HG03378 (cell line): ENCODE measurements at regions not wholly inside any gene's neighbourhood (a gene's known extent, or its start where the extent isn't known, plus 50 kb on each side); places are given as distances from the start of the nearest gene placed in this dataset.
A peak's percentile ranks its signal among the peaks of the same experiment; 100 is the strongest.

Experiments
- ATAC-seq: cut with Tn5 transposase; IDR thresholded peaks from one replicate; pipeline ENCODE4 v1.9.1; 2021; ENCODE audit warnings: mild to moderate bottlenecking, moderate library complexity; ENCODE audit not compliant: unreplicated experiment

DNA sequence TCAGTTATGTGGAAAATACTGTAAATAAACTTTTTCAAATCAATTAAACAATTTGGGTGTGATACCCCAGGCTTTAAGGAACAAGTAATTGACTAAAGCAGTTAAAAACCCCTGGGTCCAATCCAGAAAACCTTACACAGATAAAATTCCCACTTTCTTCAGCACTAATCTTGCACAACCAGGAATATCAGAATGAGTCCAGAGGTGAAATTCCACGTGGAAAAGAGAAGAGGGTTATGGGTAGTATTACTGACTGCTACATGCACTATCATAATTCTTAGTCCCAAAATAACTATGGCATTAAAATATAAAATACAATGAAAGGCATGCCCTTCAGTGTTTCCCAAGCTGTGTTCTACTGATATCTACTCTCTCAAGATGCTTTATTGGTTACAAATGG lies 135.7 kb upstream of the STEAP4 start:
- ATAC-seq, result no peak

DNA sequence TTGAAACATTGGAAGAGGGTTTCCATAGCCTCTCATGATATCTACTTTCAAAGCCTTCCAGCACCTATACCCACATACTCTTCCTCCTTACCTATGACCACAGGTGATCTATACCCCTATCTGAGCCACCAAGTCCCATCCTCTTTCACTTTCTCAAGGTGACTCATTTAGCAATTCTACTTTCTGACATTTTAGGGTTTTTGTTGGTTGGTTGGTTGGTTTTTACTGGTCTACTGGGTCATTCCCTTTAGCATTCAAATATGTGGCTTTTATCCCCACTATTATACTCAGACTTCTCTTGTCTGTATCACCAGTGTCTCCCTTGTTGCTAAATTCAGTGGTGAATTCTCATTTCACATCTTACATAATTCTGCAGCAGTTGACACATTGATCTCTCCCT lies 130.4 kb upstream of the STEAP4 start:
- peak; percentile 68 for ATAC-seq

DNA sequence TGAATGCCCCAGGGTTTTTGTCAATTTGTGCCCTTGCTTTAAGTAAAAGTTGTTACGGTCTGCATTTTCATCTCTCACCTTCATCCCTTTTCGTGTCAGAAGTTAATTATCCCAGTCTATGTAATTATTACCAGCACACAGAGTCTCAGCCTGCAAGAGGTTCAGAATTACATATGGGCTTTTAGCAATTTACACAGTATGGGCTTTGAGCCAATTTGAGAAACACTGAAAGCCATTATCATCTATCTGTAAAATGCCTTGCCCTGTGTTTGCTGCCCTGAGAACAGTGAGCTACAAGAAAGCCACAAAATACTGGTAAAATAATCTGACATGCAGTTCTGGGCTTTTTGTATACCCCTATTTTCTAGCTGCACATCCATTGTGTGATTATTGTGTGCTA lies 125.6 kb upstream of the STEAP4 start:
- ATAC-seq, result no peak

DNA sequence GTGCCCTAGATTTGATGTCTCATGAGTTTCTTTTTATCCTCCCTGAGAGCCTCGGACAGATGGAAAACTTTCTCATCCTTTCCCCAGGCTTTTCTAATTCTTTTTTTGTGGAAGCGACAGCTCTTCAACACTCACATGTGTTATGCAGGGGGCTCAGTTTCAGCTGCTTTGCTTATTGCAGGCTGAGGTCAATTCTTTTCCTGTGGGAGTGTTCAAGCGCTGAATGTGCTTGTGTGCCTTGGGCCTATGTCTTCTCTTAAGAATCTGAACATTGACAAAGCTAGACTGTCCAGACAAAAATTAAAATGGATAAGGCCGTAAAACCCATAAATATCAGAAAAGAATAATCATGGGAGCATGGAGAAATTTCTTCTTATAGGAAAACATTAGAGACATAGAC lies 125.2 kb upstream of the STEAP4 start:
- no peak for ATAC-seq

DNA sequence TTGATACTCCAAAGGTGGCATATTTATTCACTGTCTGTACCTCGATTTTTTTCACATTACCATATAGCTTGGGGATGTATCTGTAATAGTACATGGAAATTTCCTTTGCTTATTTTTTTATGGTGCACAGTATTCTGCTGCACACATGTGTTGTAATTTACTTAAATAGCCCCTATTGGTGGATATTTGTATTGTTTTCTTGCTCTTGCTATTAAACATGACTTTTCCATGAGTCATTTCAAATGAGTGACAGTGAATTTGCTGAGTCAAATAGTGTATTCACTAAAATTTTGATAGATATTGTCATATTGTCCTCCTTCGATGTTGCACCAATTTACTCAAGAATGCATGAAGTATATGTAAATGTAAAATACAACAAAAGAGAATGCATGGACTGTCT lies 122.7 kb upstream of the STEAP4 start:
- no peak for ATAC-seq

DNA sequence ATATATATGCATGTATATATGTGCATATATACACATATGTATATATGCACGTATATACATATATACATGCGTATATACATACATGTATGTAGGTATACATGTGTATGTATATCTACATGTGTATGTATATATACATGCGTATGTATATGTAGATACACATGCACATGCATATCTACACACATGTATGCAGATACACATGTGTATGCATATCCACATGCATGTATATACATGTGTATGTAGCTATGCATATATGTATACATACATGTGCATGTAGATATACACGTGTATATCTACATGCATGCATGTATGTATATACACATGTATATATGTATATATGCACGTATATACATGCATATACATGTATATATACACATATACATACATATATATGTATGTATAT lies 95.8 kb upstream of the STEAP4 start:
- ATAC-seq, result no peak

DNA sequence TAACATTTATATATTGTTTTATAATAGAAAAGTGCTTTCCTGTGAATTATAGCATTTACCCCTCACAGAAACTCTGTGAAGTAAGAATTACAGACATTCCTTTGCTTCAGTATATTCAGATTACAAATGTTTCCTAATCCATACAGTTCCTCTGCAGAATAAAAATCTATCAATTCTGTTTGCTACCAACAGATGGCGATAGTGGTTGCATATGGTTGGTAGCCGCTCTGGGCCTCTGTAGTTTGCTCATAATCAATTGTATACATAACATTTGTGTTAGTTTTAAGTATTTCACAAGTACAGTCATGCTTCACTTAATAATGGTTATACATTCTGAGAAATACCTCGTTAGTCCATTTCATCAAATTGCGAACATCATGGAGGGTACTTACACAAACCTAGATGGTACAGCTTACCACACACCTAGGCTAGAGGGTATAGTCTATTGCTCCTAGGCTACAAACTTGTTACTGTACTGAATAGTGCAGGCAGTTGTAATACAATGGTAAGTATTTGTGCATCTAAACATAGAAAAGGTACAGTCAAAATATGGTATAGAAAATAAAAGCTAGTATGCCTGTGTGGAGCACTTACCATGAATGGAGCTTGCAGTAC lies 94.4 kb upstream of the STEAP4 start:
- ATAC-seq, result peak; percentile 44

DNA sequence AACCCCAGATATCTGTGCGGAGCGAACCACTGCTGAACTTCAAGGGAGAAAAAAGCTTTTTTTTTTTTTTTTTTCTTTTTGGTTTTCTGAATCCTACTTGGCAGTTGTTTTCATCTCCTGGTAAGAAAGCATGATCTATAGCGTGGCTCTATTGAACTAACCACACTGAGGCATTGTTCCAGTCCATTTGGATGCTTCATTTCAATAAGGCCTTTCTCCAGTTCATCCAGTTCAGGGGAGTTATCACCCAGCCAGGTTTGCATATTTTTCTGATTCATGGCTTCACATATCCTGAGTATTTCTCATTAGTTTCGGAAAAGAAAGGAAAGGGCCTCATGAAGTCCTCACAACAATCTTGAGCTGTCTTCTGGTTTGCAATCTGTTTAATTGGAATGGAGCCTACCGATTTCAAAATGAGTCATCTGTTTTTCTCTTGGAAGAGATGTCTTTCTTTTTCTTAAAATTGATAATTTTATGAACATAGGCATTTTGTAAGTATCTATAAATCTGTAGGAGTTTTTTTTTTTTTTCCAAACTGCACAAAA lies 93.1 kb upstream of the STEAP4 start:
- ATAC-seq, result no peak

DNA sequence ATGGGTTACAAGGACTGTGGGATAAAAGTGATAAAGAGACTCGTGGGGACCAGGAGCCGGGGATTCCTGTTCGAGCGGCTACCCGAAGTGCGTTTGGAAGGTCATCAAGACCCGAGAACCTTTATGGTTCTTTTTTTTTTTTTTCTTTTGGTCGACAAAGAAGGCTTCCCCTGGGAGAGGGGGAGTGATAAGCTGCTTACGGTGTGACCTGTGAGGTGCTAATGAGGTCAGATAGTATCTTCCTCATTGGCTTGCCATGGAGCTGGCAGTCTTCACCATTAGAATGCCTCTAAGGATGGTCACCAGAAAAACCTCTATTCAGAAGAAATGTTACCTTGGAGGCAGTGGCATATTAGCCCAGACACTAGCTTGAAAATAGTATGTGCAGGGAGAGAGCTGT lies 92.3 kb upstream of the STEAP4 start:
- no peak for ATAC-seq

DNA sequence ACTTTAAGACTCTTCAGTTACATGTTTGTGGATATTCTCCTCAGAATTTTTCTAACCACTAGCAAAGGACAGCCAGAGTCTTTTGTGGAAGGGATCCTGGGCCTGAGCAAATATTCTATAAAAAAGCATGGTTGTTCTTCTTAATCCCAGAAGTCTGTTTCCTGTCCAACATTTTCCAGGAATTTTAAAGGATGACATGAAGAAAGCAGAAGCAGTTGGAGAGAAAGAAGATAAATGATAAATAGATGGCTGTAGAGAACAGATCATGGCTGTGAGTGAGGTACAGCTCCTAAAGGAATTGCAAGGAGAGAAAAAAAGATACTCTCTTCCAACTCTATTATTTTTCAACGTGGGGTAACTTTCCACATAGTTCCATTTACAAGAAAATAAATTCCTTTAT lies 91.8 kb upstream of the STEAP4 start:
- no peak for ATAC-seq

DNA sequence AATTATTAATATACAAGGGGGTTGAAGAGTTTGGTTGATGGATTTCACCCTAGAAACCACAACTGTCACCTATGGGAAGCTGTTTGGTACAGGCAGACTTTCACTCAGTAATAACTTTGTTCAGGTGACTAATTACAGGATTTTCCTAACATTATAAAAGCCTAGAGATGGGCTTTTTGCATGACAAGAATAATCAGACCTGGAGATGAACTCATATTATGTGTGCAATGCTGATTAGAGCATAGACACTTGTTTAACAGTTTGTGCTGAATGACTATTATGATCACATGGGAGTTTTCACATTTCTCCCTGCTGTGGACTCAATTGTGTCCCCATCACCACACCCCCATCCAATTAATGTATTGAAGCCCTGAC lies 90.2 kb upstream of the STEAP4 start:
- ATAC-seq, result peak; percentile 56

DNA sequence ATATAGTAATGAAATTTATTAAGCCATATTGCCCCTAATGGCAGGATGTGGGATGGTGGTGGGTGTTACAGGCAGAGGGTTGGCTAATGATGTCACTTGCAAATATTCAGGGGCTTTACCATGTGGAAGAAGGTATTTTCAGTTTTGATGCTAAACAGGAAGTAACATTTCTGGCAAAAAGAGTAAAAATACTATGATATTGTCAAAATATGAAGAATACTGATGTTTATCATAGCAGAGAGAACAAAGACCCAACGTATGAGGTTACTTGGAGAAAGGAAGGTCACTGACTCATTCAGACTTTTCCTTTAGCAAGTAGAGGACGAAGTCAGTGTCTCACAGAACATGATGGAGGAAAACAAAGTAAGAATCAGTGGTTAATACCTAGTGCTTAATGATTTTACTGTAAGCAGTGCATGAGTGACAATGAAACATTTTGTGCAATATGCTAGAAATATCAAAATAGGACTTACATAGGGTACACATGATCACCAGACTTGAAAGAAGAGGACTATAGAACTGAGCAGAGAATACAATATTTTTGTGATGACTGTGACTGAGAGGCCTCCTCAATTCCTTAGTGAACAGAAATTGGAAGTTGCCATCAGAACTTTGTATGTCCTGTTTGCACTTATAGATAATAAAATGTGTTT lies 89.7 kb upstream of the STEAP4 start:
- ATAC-seq, result peak; percentile 81

DNA sequence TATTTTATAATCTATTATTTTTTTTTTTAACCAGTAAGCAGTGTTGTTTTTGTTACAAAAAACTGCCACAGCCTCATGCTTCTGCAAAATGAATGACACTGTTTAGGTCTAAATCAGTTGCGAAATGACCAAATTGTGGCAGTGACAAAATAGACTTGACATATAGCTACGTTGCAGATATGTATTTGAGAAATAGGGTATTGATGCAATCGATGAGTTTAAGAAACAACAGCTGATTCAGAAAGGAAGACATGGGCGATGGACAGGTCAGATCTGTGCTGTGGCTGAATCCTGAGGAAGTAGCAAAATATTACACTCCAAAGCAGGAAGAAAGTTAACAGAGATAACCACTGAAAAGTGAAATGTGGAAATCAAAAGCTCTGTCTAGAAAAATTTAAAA lies 89.0 kb upstream of the STEAP4 start:
- no peak for ATAC-seq

DNA sequence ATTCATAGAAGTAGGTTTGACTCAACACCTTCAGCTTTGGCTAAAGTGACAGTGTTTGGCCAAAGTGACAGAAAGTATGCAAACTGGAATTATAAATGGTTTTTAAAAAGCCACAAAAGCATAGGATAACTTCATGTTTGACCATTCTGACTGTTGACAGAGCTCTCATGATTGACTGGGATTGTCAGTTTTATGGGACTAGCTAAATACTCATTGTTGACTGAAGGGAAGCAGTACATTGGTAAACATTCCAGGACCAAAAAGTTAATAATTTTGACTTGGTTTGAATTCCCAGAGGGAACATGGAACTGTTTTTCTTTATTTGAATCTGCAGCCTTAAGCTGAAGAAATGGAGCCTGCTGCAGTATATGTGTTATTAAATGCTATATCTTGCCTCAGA lies 84.6 kb upstream of the STEAP4 start:
- ATAC-seq, result no peak

DNA sequence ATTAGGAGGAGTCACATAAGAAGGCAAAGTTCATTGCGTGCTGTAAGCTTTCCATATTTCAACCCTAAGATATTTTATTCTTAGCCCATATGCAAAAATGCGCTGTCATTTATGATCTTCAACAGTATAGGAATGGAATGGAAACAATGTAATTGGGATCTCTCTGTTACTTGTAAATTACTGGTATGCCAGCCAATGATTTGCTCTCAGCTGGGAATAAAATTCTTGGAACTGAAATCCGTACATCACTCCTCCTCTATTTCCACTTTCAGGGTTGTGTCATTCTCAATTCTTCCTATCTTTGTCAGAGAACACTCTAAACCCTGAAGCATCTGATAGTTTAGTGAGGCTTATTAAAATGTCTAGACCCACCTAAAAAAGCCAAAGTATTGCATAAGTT lies 80.7 kb upstream of the STEAP4 start:
- ATAC-seq, result no peak

DNA sequence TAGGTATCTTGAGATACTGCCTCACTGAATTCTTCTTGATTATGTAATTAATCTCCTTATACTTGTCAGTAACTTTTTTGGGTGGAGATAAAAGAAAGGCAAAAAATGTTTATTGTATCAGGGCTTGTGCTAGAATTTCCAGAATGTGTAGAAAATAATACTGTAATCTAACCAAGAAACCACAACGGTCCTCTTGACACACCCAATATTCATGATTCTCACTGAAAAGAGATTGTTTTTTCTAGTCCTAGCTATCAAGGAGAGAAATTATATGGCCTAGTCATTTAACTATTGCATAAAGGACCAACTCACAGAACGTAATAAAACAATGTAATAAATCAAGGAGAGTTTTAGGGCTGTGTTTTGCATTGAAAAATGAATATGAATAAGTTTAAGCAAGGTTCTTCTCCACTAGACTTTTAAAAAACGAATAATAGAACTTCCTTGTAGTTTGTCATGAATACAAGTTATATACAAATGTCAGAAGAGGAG lies 80.0 kb upstream of the STEAP4 start:
- ATAC-seq, result no peak

DNA sequence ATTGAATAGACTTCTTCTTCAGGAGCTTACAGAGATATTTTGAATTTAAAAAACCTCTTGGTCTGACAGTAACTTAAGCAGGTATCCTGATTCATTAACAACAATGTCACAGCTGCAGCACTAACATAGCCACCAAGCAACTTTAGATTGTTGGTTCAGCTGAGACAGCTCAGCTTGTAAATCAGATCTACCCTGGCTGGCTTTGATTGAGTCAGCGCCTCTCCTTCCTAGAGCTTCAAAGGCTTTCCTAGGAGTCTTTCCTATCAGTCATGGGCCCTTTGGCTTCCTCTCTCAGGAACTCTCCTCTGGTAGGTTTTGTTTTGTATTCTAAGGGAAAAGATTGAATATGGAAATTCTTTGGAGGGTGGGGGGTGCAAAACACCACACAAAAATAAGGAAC lies 70.7 kb upstream of the STEAP4 start:
- ATAC-seq, result no peak

DNA sequence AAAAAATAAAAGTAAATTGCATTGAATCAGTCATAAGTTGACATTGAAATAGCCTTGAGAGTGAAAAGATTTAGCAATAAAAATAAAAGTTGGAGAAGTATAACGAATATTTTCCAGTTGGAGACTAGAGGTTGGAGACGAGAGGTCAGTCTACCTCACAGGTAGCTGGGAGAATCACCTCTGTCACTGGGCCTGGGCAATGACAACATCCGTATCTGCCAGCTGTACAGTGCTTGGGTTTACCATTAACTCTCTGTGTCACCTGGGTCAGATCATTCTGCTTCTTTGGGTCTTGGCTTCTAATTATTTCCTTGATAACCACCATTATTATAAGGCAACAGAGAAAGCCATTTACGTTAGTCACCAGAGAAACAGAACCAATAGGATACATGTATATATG lies 62.0 kb upstream of the STEAP4 start:
- ATAC-seq, result no peak

DNA sequence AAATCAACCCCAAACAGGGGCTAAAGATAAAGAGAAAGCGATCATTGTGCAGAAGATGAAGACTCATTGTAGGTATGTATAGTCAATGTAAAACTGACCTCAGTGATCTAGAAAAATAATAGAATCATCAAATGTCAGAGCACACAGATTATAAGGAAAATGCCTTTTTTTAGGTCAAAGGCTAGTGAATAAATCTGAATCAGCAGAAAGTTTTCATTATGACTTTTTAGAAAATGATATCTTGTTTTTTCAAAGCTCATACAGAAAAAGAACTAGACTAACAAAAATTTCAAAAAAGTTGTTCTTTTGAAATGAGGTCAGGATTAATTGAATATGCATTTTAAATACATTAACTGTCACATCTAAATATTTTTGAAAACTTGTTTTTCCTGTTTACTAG lies 60.2 kb upstream of the STEAP4 start:
- ATAC-seq, result no peak

DNA sequence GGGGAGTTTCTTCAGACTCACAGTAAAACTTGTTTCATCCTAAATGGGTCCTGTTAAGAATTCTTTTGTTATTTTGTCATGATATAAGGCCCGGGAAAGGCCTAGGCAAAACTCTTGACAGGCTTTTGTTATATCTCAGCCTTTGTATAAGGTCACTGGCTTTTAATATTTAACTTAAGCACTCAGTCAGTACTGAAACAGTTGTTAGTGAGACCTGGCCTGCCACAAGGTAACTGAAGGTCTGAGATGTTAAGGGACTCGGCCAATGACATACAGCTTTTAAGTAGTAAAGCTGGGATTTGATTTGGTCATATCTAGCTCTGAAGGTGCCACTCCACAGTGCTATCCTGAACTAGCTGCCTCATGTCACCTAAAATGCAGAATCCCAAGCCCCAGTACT lies 57.2 kb upstream of the STEAP4 start:
- no peak for ATAC-seq

DNA sequence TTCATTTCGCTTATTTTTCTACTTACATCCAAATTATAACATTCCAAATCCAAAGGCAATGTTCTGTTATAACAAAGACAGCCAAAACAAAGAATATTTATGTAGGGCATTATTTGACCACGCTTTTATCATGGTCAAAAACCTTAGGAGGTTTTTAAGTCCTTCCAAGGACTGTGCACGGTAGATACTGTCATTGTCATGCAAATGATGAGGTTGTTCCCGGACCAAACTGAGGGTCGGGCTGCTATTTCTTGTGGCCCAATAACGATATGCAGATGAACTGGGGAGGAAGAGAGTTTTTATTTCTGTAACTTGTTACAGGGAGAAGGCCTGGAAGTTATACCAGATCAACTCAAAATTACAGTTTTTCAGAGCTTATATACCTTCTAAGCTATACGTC lies 56.6 kb upstream of the STEAP4 start:
- ATAC-seq, result no peak

DNA sequence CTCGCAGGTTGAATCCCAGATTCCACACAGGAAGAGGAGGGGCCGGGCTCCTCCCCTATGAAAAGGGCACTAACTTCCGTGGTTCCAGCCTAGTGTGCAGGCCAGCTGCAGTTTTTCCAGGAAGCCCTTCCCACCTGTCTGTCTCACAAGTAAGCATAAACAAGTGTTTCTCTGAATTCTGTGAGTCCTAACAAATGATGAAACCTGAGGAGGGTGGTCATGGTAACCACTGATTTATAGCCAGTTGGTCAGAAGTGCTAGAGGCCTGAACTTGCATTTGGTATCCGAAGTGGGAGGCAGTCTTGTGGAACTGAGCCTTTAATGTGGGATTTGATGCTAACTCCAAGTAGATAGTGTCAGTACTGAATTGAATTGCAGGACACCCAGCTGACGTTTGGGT lies 54.7 kb upstream of the STEAP4 start:
- no peak for ATAC-seq

DNA sequence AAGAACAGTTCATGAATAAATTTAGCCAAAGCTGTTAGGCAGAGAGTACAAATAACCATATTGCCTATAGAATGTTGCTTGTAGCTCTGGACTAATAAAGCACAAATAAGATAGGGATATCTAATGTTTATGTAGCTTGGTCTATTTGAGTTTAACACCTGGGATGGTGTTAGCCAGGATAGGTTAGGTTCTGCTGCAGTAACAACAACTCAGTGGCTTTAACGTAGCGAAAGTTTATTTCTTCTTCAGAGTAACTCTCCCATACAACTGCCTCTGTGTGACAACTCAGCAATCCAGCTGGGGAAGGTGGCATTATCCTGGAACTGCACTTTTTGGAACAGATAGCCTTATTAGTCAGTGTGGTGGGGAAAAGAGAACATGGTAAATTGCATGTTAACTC lies 52.2 kb upstream of the STEAP4 start:
- ATAC-seq, result no peak
